ENCODE measurements at regions not wholly inside any gene's neighbourhood (a gene's known extent, or its start where the extent isn't known, plus 50 kb on each side); places are given as distances from the start of the nearest gene placed in this dataset.

DNA sequence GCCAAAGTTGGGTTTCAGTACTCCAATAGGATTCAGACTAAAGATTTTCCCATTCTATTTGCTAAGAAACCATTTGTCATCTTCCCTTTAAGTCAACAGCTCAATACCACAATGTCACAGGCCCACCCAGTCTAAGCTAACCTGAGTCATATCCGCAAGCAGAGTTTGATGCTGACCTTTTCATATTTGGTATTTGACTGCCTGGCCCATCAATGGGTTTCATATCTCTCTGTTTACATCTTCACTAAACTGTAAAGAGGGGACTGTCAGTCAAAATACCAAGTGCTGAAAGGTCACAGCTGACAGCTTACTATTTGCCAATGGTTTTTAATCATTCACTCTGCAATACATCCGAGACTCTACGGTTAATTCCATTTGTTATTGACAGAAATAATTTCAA, 707.5 kb upstream of the ACTRT1 start:
- intact Hi-C loops (cut with micrococcal nuclease; ENCODE audit: unreplicated experiment): loop anchor here (5.0 kb wide), 1 partner anchor 652 kb away; no protein-coding TSS in a partner anchor
- DNase-seq (ENCODE audit: low spot score): peak; percentile 75
- H3K27ac ChIP-seq (ENCODE audit: low read depth, low read length, poor library complexity, severe bottlenecking): peak overlapping the region; percentile 84
- no peaks in the 10 kb centered on the region for H3K27me3 ChIP-seq (replicated peaks; ENCODE audit: insufficient read depth, low read depth, low read length, poor library complexity)
- peaks cover under 1% of the 10 kb centered on the region for H3K9me3 ChIP-seq (ENCODE audit: low read depth, low read length, poor library complexity, severe bottlenecking)
- H3K36me3 ChIP-seq (ENCODE audit: insufficient read depth, low read length, poor library complexity, severe bottlenecking): no peaks in the 10 kb centered on the region
- H3K4me1 ChIP-seq (ENCODE audit: insufficient read depth, low read length, poor library complexity, severe bottlenecking): no peaks in the 10 kb centered on the region
- no peak overlapping the region for H3K4me3 ChIP-seq (ENCODE audit: low read depth, low read length, poor library complexity, severe bottlenecking)
- no peak for TF ChIP-seq EZH2 (IDR thresholded peaks at IDR 0.05; ENCODE audit: borderline replicate concordance, low read depth, low read length, poor library complexity, severe bottlenecking)
- TF ChIP-seq, protein P1, sequence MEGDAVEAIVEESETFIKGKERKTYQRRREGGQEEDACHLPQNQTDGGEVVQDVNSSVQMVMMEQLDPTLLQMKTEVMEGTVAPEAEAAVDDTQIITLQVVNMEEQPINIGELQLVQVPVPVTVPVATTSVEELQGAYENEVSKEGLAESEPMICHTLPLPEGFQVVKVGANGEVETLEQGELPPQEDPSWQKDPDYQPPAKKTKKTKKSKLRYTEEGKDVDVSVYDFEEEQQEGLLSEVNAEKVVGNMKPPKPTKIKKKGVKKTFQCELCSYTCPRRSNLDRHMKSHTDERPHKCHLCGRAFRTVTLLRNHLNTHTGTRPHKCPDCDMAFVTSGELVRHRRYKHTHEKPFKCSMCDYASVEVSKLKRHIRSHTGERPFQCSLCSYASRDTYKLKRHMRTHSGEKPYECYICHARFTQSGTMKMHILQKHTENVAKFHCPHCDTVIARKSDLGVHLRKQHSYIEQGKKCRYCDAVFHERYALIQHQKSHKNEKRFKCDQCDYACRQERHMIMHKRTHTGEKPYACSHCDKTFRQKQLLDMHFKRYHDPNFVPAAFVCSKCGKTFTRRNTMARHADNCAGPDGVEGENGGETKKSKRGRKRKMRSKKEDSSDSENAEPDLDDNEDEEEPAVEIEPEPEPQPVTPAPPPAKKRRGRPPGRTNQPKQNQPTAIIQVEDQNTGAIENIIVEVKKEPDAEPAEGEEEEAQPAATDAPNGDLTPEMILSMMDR (conservative IDR thresholded peaks at IDR 0.05; ENCODE audit: low read depth, low read length): no peak
- ChIA-PET CTCF (no interaction called here), POLR2A (ENCODE audit: low non-redundant PET) (no interaction called here)
- BruUV-seq (replicated peaks): no TSS peak

DNA sequence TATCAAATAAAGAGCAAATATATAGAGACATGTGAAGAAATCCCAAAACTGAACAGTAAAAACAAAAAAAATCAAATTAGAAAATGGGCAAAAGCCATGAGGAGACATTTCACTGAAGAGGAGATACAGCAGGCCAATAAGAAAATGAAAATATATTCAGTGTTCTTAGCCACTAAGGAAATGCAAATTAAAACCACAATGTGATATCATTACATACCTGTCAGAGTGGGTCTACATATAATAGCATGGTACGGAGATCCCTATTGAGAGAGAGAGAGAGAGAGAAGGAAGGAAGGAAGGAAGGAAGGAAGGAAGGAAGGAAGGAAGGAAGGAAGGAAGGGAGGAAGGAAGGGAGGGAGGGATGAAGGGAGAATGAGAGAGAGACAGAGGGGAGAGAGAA, 707.0 kb upstream of the ACTRT1 start:
- Histone ChIP-seq H3K27ac (ENCODE audit: low read depth, low read length, poor library complexity, severe bottlenecking) (peak overlapping the region; percentile 93), H3K36me3 (ENCODE audit: insufficient read depth, low read length, poor library complexity, severe bottlenecking) (no peaks in the 10 kb centered on the region), H3K27me3 (replicated peaks; ENCODE audit: insufficient read depth, low read depth, low read length, poor library complexity) (no peaks in the 10 kb centered on the region), H3K9me3 (ENCODE audit: low read depth, low read length, poor library complexity, severe bottlenecking) (no peaks in the 10 kb centered on the region), H3K4me3 (ENCODE audit: low read depth, low read length, poor library complexity, severe bottlenecking) (no peak overlapping the region), H3K4me1 (ENCODE audit: insufficient read depth, low read length, poor library complexity, severe bottlenecking) (no peaks in the 10 kb centered on the region)
- intact Hi-C loops (cut with micrococcal nuclease; ENCODE audit: unreplicated experiment): loop anchor here (5.0 kb wide), 1 partner anchor 652 kb away; no protein-coding TSS in a partner anchor
- BruUV-seq (replicated peaks): no TSS peak
- no peak for TF ChIP-seq EZH2 (IDR thresholded peaks at IDR 0.05; ENCODE audit: borderline replicate concordance, low read depth, low read length, poor library complexity, severe bottlenecking)
- TF ChIP-seq, protein P1 (conservative IDR thresholded peaks at IDR 0.05; ENCODE audit: low read depth, low read length): no peak
- ChIA-PET CTCF (no interaction called here), POLR2A (ENCODE audit: low non-redundant PET) (no interaction called here)
- DNase-seq (ENCODE audit: low spot score): peak; percentile 73

DNA sequence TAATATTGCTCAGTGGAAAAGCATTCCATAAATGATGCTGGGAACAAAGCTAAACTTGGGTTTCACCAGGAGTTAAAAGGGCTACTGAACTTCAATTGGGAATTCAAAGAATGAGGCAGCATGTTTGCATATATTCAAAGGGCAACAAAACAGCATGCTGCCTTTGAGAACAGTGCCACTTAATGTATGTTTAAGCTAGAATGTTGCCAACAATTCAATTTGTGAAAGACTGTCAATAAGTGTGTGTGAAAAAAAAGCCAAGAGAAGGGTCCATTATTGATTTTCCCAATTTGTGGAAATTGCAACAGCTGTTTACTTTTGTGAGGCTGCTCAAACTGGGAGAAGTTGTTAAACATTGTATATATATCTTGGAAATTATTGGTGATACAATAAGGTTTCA, 701.9 kb upstream of the ACTRT1 start:
- no peaks in the 10 kb centered on the region for H3K9me3 ChIP-seq (ENCODE audit: low read depth, low read length, poor library complexity, severe bottlenecking)
- POLR2A ChIA-PET (ENCODE audit: low non-redundant PET): no interaction called here
- CTCF ChIA-PET: no interaction called here
- intact Hi-C loops (cut with micrococcal nuclease; ENCODE audit: unreplicated experiment): no loop called here
- TF ChIP-seq, protein P1 (conservative IDR thresholded peaks at IDR 0.05; ENCODE audit: low read depth, low read length): no peak
- H3K4me3 ChIP-seq (ENCODE audit: low read depth, low read length, poor library complexity, severe bottlenecking): no peak overlapping the region
- no peaks in the 10 kb centered on the region for H3K36me3 ChIP-seq (ENCODE audit: insufficient read depth, low read length, poor library complexity, severe bottlenecking)
- H3K27me3 ChIP-seq (replicated peaks; ENCODE audit: insufficient read depth, low read depth, low read length, poor library complexity): no peaks in the 10 kb centered on the region
- DNase-seq (ENCODE audit: low spot score): peak; percentile 48
- H3K27ac ChIP-seq (ENCODE audit: low read depth, low read length, poor library complexity, severe bottlenecking): no peak overlapping the region
- no TSS peak for BruUV-seq (replicated peaks)
- no peaks in the 10 kb centered on the region for H3K4me1 ChIP-seq (ENCODE audit: insufficient read depth, low read length, poor library complexity, severe bottlenecking)
